Left ventricle myocardium inferior (tissue), 1 donor: ENCODE measurements at regions not wholly inside any gene's neighbourhood (a gene's known extent, or its start where the extent isn't known, plus 50 kb on each side); places are given as distances from the start of the nearest gene placed in this dataset.

ENCODE experiments used
- DNase-seq: peaks from one replicate; pipeline ENCODE4 v3.0.0-alpha.2; 2020
- H3K27ac ChIP-seq: fragments of 200-600 bp; replicated peaks from 2 replicates; pipeline ENCODE4 v1.8.0; 2021
- H3K27me3 ChIP-seq: fragments of 200-600 bp; 2 replicates; pipeline ENCODE4 v1.8.0; 2021; ENCODE audit warnings: low read depth
- H3K36me3 ChIP-seq: fragments of 200-600 bp; 2 replicates; pipeline ENCODE4 v1.8.0; 2021
- H3K4me1 ChIP-seq: fragments of 200-600 bp; 2 replicates; pipeline ENCODE4 v1.8.0; 2021
- H3K4me3 ChIP-seq: fragments of 200-600 bp; 2 replicates; pipeline ENCODE4 v1.8.0; 2021; ENCODE audit warnings: mild to moderate bottlenecking, moderate library complexity
- H3K9me3 ChIP-seq: fragments of 200-600 bp; replicated peaks from 2 replicates; pipeline ENCODE4 v1.8.0; 2021
- CTCF ChIP-seq: fragments of 200-600 bp; IDR thresholded peaks from 2 replicates; pipeline ENCODE4 v1.8.0; 2021; ENCODE audit warnings: antibody characterized with exemption, mild to moderate bottlenecking, borderline replicate concordance
- intact Hi-C: fragments of 100-400 bp; cut with micrococcal nuclease; formaldehyde crosslinking; loops from one replicate; pipeline ENCODE4 v1.11.0; 2022
- donor health status: DM: no; HTN: yes; CAD: no; lungs with severe emphysema.

GRCh38 chr12:124233846-124234640 is 60.9 kb upstream of the RFLNA start:
- no peaks in the 10 kb centered on the region for H3K36me3 ChIP-seq
- intact Hi-C loops, result no loop called here
- no peak overlapping the region for H3K27ac ChIP-seq
- no peak for DNase-seq
- H3K4me1 ChIP-seq, result no peaks in the 10 kb centered on the region
- peaks cover 7% of the 10 kb centered on the region for H3K27me3 ChIP-seq
- no peak overlapping the region for H3K4me3 ChIP-seq
- no peak for TF ChIP-seq CTCF
- peaks cover 25% of the 10 kb centered on the region for H3K9me3 ChIP-seq

GRCh38 chr12:124236625-124237031 is 58.3 kb upstream of the RFLNA start:
- Histone ChIP-seq H3K4me3 (no peak overlapping the region), H3K27ac (no peak overlapping the region), H3K27me3 (peaks cover 25% of the 10 kb centered on the region), H3K9me3 (peaks cover 2% of the 10 kb centered on the region), H3K4me1 (no peaks in the 10 kb centered on the region), H3K36me3 (no peaks in the 10 kb centered on the region)
- intact Hi-C loops, result no loop called here
- no peak for TF ChIP-seq CTCF
- DNase-seq, result no peak

GRCh38 chr12:124238886-124239285 is 56.0 kb upstream of the RFLNA start:
- no peak for TF ChIP-seq CTCF
- intact Hi-C loops, result no loop called here
- no peak overlapping the region for H3K4me3 ChIP-seq
- peaks cover 4% of the 10 kb centered on the region for H3K9me3 ChIP-seq
- no peak for DNase-seq
- peaks cover 37% of the 10 kb centered on the region for H3K27me3 ChIP-seq
- no peaks in the 10 kb centered on the region for H3K4me1 ChIP-seq
- no peaks in the 10 kb centered on the region for H3K36me3 ChIP-seq
- no peak overlapping the region for H3K27ac ChIP-seq

- H3K27me3 ChIP-seq, result peaks cover 40% of the 10 kb centered on the region
- no peaks in the 10 kb centered on the region for H3K4me1 ChIP-seq
- peaks cover 18% of the 10 kb centered on the region for H3K9me3 ChIP-seq
- intact Hi-C loops, result no loop called here
- H3K36me3 ChIP-seq, result no peaks in the 10 kb centered on the region
- H3K27ac ChIP-seq, result no peak overlapping the region
- no peak for DNase-seq
- no peak overlapping the region for H3K4me3 ChIP-seq
- no peak for TF ChIP-seq CTCF
Observed at GRCh38 chr12:124240493-124240892, 54.4 kb upstream of the RFLNA start.

- no peaks in the 10 kb centered on the region for H3K36me3 ChIP-seq
- H3K9me3 ChIP-seq, result peaks cover 32% of the 10 kb centered on the region
- H3K4me1 ChIP-seq, result no peaks in the 10 kb centered on the region
- H3K27me3 ChIP-seq, result peaks cover 48% of the 10 kb centered on the region
- H3K27ac ChIP-seq, result no peak overlapping the region
- no peak for DNase-seq
- no peak overlapping the region for H3K4me3 ChIP-seq
- intact Hi-C loops, result no loop called here
- TF ChIP-seq CTCF, result no peak
Observed at GRCh38 chr12:124241776-124242528, 52.9 kb upstream of the RFLNA start.
